HAP-1 (cell line): ENCODE measurements at regions not wholly inside any gene's neighbourhood (a gene's known extent, or its start where the extent isn't known, plus 50 kb on each side); places are given as distances from the start of the nearest gene placed in this dataset.
"Not testable (repeated sequence)": the region's sequence is repeated elsewhere in the genome, so short reads cannot be mapped to it uniquely, and the experiment has no call there.

Experiments used
- DNase-seq, 2 experiments: peaks; one replicate each; pipeline ENCODE4 v3.0.0-alpha.2; 2016 to 2020; ENCODE audit warnings: low spot score in 2 of 2
- H3K27me3 ChIP-seq: fragments of 250-450 bp; sonication (Bioruptor Pico); 2 replicates; pipeline ENCODE4 v1.5.1; 2020; ENCODE audit warnings: low read depth, mild to moderate bottlenecking, moderate library complexity
- H3K36me3 ChIP-seq: fragments of 250-450 bp; sonication (Bioruptor Pico); replicated peaks from 2 replicates; pipeline ENCODE4 v1.5.1; 2020; ENCODE audit warnings: mild to moderate bottlenecking
- H3K4me1 ChIP-seq: fragments of 250-450 bp; sonication (Bioruptor Pico); 2 replicates; pipeline ENCODE4 v1.5.1; 2020; ENCODE audit warnings: mild to moderate bottlenecking
- H3K4me3 ChIP-seq: fragments of 250-450 bp; sonication (Bioruptor Pico); 2 replicates; pipeline ENCODE4 v1.5.1; 2020; ENCODE audit warnings: mild to moderate bottlenecking, moderate library complexity
- H3K9me3 ChIP-seq: fragments of 250-450 bp; sonication (Bioruptor Pico); 2 replicates; pipeline ENCODE4 v1.5.1; 2020; ENCODE audit warnings: mild to moderate bottlenecking, moderate library complexity
- in situ Hi-C: fragments of 300-500 bp; cut with MboI; formaldehyde crosslinking; loops from 3 replicates; pipeline ENCODE4 v1.14.3; 2020; ENCODE audit warnings: low sequenced_read_pairs, inconsistent platforms, mixed read lengths

- peak in 1 of 2 experiments; percentile 3 for DNase-seq
- not testable (repeated sequence) for H3K4me1 ChIP-seq, H3K9me3 ChIP-seq, H3K4me3 ChIP-seq, H3K36me3 ChIP-seq, H3K27me3 ChIP-seq
- in situ Hi-C loops: loop anchor here (10.0 to 25.0 kb wide), 2 partner anchors 244 to 606 kb away; partner anchors contain the start of genes GOSR1 and NSRP1
Observed at GRCh38 chr17:30718691-30719090, 105.8 kb downstream of the CRLF3 start.

- in situ Hi-C loops: loop anchor here (10.0 to 25.0 kb wide), 2 partner anchors 243 to 606 kb away; partner anchors contain the start of genes GOSR1 and NSRP1
- peak in 1 of 2 experiments; percentile 2 for DNase-seq
- not testable (repeated sequence) for H3K36me3 ChIP-seq, H3K27me3 ChIP-seq, H3K9me3 ChIP-seq, H3K4me3 ChIP-seq, H3K4me1 ChIP-seq
Observed at GRCh38 chr17:30718099-30718447, 106.4 kb downstream of the CRLF3 start.

DNA sequence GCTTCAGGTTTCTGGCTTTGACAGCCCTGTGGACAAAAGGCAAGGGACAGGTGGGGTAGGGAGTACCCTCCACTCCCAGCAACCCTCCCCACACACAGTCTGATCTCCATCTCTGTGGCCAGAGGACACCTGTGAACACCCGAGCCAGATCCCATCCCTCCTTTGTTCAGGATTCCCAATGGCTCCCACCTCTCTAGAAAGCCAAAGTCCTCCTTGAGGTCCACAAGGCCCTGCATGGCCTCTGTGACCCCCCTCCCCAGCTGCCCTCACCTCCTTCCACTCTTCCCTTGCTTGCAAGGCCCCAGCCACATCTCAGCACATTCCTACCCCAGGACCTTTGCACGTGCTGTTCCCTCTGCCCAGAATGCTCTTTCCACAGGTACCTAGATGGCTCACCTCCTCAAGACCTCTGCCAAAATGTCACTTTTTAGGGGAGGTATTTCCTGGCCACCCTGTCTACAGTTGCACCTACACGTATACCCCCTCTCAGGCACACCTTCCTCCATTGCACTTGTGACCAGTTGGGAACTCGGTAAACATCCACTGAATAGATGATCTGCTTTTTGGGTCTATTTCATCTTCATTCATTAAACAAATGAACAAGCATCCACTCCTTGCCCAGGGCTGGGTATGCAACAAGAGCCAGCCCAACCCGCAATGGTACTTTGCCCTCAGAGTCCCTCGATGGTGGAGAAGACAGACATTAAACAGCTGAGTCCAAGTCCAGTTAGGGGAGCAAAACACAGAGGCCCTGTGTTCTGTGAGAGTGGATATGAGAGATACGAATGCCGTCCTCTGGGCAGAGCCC is 107.0 kb downstream of the CRLF3 start:
- Histone ChIP-seq H3K27me3 (no peaks in the 10 kb centered on the region), H3K36me3 (peaks cover 4% of the 10 kb centered on the region)
- in situ Hi-C loops: loop anchor here (10.0 to 25.0 kb wide), 2 partner anchors 243 to 605 kb away; partner anchors contain the start of genes GOSR1 and NSRP1

DNA sequence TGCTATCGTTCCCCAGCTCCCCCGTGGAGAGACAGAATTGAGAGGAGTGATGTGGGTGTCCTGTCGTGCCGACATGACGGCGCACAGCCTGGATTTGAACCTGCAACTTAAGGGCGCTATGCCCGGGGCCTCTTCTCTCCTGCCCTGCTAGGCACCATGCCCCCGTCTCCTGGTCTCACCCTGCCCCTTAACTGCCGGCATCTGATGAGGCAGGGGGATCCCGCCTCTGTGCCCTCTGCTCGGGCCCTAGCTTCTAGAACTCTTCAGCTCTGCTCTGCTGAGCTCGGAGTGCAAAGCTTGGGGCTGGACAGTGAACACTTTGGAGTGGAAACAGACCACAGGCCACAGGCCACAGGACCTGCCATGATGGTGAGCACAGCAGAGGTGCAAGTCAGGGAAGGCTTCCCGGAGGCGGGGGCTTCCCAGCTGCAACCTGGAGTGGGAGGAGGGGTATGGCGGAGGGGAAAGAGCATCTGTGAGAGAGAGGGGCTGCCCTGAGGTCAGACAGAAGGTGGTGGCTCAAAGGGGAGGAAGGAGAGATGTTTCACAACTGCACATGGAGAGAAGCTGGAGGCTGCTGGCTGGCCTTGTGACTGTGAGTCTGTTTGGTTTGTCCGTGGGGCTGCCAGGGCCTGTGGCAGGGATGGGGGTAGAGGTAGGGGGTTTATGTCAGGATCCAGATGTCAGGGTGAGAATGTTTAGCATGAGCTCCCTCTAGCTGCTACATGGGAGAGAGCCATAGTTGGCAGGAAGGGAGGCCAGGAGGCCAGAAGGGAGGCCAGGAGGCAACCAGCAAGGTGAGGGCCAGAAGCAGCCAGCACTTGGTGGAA is 107.8 kb downstream of the CRLF3 start:
- in situ Hi-C loops: loop anchor here (10.0 to 25.0 kb wide), 2 partner anchors 242 to 604 kb away; partner anchors contain the start of genes GOSR1 and NSRP1
- peaks cover 4% of the 10 kb centered on the region for H3K36me3 ChIP-seq
- peak in 1 of 2 experiments; percentile 22 for DNase-seq
- H3K27me3 ChIP-seq: no peaks in the 10 kb centered on the region
- H3K4me1 ChIP-seq: no peaks in the 10 kb centered on the region
- H3K9me3 ChIP-seq: no peaks in the 10 kb centered on the region
- no peak overlapping the region for H3K4me3 ChIP-seq

More for the DNA sequence above, 107.0 kb downstream of the CRLF3 start:
- Histone ChIP-seq H3K4me3 (no peak overlapping the region), H3K9me3 (no peaks in the 10 kb centered on the region), H3K4me1 (no peaks in the 10 kb centered on the region)
- peak in 1 of 2 experiments; percentile 7 for DNase-seq

DNA sequence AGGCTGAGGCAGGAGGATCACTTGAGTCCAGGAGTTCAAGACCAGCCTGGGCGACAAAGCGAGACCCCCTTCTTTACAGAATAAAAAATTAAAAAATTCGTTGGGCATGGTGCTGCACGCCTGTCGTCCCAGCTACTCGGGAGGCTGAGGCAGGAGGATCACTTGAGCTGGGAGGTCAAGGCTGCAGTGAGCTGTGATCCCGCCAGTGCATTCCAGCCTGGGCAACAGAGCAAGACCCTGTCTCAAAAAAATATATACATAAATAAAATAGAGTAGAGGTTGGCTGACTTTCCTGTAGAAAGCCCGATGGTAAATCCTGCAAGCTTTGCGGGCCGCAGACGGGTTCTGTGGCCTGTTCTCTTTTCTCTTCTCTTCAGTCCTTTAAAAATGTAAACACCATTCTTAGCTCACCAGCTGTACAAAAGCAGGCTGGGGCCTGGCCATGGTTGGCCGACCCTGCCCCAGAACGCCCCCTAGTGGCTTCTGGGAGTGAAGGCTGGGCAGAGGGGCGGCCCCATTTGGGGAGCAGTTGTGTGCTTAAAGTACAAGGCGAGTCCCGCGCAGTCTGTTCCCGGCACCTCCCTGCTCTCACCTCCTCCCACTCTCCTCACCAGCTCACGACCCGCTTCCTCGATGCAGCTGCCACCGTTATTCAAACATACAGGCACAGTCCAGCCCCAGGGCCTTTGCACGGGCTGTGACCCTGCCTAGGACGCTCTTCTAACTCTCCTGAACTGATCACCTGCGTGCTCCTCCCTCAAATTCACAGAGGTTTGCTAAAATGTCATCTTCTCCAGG is 109.5 kb downstream of the CRLF3 start:
- in situ Hi-C loops: loop anchor here (10.0 to 25.0 kb wide), 2 partner anchors 240 to 603 kb away; partner anchors contain the start of genes GOSR1 and NSRP1
- peak; percentile 52 to 80 for DNase-seq

GRCh38 chr17:30713805-30714204 is 110.7 kb downstream of the CRLF3 start:
- not testable (repeated sequence) for H3K4me1 ChIP-seq, H3K27me3 ChIP-seq, H3K36me3 ChIP-seq, H3K9me3 ChIP-seq, H3K4me3 ChIP-seq, DNase-seq
- in situ Hi-C loops: loop anchor here (10.0 to 25.0 kb wide), 2 partner anchors 239 to 602 kb away; partner anchors contain the start of genes GOSR1 and NSRP1

More for the DNA sequence above, 109.5 kb downstream of the CRLF3 start:
- not testable (repeated sequence) for H3K4me3 ChIP-seq, H3K36me3 ChIP-seq, H3K4me1 ChIP-seq, H3K9me3 ChIP-seq, H3K27me3 ChIP-seq

DNA sequence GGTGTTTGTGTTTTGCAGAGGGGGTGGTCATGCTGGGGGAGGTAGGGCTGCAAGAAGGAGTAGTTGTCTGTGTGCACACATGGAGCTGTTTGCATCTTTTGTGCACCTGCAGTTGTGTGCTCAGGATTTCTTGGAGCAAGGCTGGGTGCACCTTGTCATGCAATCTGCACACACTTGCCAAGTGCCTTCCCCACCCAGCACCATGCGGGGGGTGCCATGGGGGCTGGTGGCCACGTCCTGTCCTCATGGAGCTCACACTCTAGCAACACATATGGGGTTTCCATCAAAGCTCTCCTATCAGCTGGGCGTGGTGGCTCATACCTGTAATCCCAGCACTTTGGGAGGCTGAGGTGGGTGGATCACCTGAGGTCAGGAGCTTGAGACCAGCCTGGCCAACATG is 111.6 kb downstream of the CRLF3 start:
- not testable (repeated sequence) for H3K4me3 ChIP-seq, H3K9me3 ChIP-seq, H3K4me1 ChIP-seq, H3K27me3 ChIP-seq, DNase-seq, H3K36me3 ChIP-seq
- in situ Hi-C loops: loop anchor here (10.0 to 25.0 kb wide), 2 partner anchors 238 to 601 kb away; partner anchors contain the start of genes GOSR1 and NSRP1

DNA sequence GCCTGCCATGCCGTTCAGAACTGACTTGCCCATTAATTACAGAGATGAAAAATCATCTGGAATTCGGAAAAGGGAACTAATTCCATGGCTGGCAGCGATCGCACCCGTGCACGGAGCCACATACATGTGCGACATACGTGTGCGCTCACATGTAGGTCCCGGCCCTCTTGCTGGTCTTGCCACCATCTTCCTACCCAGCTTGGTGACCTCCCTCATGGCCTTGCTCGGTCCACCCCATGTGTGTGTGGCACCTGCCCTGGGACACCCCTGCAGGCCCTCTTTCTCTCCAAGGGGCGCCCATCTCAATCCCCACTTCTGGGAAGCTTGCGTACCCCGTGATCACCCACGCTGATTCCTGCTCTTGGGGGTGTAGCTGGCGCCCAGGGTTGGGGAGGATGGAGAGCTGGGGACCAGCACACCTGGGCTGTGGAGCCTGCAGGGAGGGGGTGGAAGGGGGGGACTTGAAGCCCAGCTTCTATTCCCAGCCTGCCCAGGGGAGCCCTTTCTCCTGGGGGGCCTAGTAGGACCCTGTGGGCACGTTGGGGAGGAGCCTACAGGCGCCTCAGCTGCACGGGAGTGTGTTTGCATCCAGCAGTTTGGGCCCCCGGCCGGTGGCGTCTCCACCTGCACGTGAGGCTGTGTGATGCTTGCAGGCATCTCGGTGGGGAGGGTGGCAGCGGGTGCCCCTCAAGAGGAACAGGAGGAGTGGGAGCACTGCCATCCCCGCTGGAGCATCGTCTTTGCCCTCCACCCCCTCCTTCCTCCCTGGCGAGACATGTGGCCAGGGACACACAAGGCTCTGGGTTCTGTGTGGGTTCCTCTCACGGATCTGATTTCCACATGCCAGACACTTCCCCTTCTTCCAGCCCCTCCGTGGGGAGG is 112.6 kb downstream of the CRLF3 start:
- in situ Hi-C loops: loop anchor here (10.0 to 25.0 kb wide), 2 partner anchors 237 to 600 kb away; partner anchors contain the start of genes GOSR1 and NSRP1
- not testable (repeated sequence) for H3K27me3 ChIP-seq, H3K4me1 ChIP-seq, H3K9me3 ChIP-seq, H3K36me3 ChIP-seq, DNase-seq, H3K4me3 ChIP-seq

DNA sequence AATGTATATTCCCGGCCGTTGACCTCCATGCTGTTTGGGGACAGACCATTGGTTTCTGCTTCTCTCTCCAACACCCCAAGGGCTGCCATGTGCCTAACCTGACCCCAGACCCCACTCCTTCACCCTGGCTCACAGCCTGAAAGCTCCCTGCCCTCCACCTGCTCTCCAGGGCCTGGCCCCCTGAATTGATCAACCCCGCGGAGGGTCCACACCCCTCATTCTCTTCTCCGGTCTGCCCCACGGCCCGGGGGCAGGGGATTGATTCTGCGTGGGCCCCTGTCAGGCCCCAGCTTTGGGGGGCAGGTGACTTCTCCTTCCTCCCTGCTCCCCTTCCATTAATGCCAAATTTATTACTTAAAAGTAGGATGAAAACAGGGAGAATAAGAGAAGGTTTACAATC is 113.3 kb downstream of the CRLF3 start:
- not testable (repeated sequence) for DNase-seq, H3K9me3 ChIP-seq, H3K36me3 ChIP-seq, H3K27me3 ChIP-seq, H3K4me1 ChIP-seq
- peak overlapping the region; percentile 57 for H3K4me3 ChIP-seq
- in situ Hi-C loops: loop anchor here (10.0 to 25.0 kb wide), 2 partner anchors 236 to 599 kb away; partner anchors contain the start of genes GOSR1 and NSRP1

GRCh38 chr17:30710276-30711088 is 114.0 kb downstream of the CRLF3 start:
- H3K4me1 ChIP-seq, H3K9me3 ChIP-seq, H3K27me3 ChIP-seq, H3K36me3 ChIP-seq, DNase-seq: not testable (repeated sequence)
- in situ Hi-C loops: loop anchor here (10.0 to 25.0 kb wide), 2 partner anchors 236 to 598 kb away; partner anchors contain the start of genes GOSR1 and NSRP1
- peak overlapping the region; percentile 57 for H3K4me3 ChIP-seq

- H3K4me3 ChIP-seq: peak overlapping the region; percentile 57
- in situ Hi-C loops: loop anchor here (10.0 to 25.0 kb wide), 2 partner anchors 235 to 597 kb away; partner anchors contain the start of genes GOSR1 and NSRP1
- DNase-seq: peak in 1 of 2 experiments; percentile 42
Observed at GRCh38 chr17:30709561-30710275, 114.8 kb downstream of the CRLF3 start.

More at GRCh38 chr17:30709561-30710275, 114.8 kb downstream of the CRLF3 start:
- H3K36me3 ChIP-seq, H3K4me1 ChIP-seq, H3K9me3 ChIP-seq, H3K27me3 ChIP-seq: not testable (repeated sequence)
